Activated T-cell treated with anti-CD3 and anti-CD28 coated beads, Interleukin-2, amount 50 U/mL, for 1 hour (primary cell): ENCODE measurements at regions not wholly inside any gene's neighbourhood (a gene's known extent, or its start where the extent isn't known, plus 50 kb on each side); places are given as distances from the start of the nearest gene placed in this dataset.

Experiments
- DNase-seq: peaks from one replicate; pipeline ENCODE4 v3.0.0-alpha.2; 2020

DNA sequence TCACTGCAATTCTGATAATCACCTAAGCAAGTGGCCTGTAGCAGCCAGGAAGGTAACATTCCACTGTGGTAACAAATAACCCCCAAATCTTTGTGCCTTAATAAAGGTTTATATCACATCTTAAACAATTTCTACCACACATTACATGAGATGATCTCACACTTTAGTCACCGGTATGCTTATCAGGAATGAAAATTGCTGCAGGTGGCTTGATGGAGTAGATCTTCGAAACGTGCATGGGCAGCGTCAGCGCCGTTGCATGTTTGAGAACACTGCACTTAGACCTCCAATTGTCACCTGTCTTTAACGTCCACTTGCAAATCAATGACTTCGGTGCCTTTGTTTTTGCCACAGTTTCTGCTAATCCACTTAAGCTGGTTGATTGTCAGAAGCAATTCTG lies 477.4 kb downstream of the VRK1 start:
- no peak for DNase-seq

DNA sequence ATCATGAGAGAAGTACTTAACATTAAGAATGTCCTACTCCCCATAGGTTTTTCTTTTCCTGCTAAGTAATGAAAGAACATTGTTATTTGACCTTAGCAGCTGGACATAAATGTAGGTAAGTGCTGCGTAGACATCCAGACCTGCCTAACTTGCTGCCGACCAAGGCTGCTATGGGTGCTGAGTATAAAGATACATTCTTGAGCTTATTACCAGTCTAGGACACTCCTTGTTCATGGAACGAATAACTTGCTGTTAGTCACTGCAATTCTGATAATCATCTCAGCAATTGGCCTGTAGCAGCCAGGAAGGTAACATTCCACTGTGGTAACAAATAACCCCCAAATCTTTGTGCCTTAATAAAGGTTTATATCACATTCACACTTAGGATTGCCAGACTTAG lies 478.1 kb downstream of the VRK1 start:
- DNase-seq = no peak

DNA sequence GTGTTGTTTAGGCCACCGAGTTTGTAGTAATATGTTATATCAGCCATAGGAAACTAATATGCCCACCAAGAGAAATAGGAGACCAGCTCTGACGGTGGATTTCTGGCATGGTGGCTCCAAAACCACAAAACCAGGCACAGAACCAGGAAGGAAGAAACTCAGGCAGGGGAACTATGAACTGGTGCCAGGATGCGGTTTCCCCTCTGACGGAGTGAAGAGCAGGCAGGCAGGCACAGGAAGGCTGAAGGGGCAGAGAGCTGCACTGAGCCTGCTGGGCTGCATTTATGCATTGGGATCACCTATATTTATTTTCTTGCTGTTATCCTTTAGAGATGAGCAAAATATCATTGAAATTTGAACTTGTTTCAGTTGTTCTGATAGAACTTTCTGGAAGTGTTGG lies 479.4 kb downstream of the VRK1 start:
- no peak for DNase-seq

GRCh38 chr14:97277711-97278110 lies 480.5 kb downstream of the VRK1 start:
- no peak for DNase-seq

DNA sequence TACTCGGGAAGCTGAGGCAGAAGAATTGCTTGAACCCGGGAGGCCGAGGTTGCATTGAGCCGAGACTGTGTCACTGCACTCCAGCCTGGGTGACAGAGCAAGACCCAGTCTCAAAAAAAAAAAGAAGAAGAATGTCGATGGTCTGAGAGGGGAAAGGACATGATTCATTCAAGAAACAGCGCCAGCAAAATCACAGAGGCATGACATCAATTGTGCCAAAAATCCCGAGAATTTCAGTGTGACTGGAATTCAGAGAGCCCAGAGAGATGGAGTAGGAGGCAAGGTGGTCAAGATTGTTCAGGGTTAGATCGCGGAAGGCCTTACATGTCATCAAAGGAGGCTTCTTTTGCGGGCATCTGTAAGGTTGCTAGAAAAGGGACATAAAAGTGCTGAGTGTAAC lies 483.3 kb downstream of the VRK1 start:
- no peak for DNase-seq

DNA sequence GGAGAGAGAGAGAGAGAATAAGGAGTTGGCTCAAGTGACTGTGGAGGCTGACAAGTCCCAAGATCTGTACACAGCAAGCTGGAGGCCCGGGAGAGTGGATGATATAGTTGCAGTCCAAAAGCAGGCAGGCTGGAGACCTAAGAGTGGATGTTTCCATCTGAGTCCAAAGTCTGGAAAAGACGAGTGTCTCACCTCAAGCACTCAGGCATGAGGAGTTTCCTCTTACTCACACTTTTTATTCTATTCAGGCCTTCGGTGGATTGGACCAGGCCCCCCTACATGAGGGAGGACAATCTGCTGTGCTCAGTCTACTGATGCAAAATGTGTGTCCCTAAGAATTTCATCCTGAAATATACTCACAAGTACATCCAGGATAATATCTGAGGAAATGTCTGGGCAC lies 484.6 kb downstream of the VRK1 start:
- DNase-seq = no peak

- no peak for DNase-seq
Observed at GRCh38 chr14:97282210-97283004, 485.2 kb downstream of the VRK1 start.

DNA sequence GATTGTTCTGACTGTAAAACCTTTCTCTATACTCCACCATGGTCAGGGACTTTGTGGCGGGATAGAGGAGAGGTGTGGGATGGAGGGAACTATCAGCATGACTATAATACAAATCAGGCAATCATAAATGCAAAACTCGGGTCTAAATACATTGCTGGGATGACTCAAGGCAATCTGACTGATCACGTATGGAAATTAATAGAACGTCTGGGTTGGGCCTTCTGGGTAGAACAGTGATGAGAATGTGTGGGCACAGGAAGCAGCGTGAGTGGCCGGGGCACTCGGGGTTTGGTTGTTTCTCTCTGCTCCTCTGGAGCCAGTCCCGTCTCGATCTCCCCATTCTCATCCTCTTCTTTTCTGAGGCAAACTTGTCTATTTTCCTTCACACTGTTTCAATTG lies 485.8 kb downstream of the VRK1 start:
- no peak for DNase-seq

DNA sequence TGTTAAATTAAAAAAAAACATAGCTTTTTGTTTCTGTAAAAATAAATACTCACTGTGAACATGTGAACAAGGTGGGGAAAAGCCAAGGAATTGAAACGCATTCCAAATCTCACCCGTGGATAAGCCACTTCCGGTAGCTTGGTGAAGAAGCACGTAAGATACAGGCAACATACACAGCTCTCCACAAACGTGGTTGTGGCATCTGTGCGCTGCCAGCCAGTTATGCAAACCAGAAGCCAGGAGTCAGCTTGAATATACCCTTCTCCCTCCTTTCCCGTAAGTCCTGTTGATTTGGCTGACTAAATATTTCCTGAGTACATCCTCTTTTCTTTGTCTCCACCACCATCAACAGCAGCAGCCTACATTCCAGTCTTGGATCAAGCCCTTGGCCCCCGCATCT lies 486.2 kb downstream of the VRK1 start:
- DNase-seq = no peak

GRCh38 chr14:97283841-97284240 lies 486.7 kb downstream of the VRK1 start:
- DNase-seq = no peak

DNA sequence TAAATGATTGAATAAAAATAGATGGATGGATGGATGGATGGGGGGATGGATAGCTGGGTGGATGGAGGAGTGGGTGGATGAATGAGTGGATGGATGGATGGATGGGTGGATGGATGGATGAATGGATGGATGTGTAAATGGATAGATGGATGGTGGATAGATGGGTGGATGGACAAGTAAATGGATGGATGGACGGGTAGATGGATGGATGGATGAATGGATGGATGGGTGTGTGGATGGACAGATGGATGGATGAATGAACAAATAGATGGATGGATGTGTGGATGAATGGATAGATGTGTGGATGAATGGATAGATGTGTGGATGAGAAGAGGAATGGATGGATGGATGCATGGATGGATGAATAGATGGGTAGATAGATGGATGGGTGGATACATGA lies 490.8 kb downstream of the VRK1 start:
- DNase-seq = no peak

DNA sequence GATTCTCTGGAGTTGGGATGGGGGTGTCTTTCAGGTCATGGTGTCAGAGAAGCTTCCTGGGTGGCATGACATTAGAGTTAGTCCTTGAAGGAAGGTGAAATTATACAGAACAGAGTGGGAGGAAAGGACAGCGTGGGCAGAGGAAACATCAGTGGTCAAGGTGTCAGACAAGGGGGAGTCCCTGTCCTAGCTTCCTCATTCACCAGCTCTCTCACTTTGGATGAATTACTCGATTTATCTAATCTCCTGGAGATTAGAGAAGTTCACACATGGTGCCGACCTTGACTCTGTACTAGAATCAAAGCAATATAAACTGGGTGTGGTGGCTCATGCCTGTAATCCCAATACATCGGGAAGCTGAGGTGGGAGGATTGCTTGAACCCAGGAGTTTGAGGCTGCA lies 492.9 kb downstream of the VRK1 start:
- DNase-seq = no peak

DNA sequence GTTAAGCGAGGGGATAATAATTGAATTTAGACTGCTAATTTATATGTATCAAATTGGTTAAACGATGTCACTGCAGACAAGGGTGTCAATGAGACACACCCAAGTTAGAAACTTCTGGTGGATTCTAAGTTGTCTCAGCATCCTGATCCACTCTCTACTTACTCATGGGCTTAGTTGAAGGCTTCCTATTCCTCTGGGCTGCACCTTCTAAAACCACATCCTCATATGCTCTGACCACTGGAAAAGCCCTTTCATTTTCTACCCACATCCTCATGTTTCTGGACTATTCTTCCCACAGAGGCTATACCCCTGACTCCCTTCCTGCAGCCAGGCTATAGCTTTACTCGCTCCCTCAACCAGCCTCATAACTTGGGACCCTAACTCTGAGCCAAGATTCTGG lies 493.8 kb downstream of the VRK1 start:
- DNase-seq = no peak

DNA sequence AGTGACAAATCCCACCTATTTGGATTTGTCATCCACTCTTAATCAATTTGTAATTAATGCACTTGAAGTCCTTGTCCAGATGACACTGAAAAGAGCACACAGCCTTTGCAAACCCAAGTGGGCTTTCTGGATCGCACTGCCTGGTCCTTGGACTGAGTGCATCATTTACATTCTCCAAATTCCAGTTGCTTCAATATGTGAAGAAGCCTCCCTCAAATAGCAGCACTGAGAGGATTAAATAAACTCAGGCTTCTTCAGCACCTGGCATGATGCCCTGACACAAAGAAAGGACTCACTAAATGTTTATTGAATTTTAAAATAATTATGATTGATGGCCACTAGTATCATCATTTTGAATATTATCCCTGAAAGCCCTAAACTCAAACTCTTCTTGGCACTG lies 496.5 kb downstream of the VRK1 start:
- DNase-seq = no peak

- no peak for DNase-seq
Observed at GRCh38 chr14:97295108-97295710, 498.0 kb downstream of the VRK1 start.

DNA sequence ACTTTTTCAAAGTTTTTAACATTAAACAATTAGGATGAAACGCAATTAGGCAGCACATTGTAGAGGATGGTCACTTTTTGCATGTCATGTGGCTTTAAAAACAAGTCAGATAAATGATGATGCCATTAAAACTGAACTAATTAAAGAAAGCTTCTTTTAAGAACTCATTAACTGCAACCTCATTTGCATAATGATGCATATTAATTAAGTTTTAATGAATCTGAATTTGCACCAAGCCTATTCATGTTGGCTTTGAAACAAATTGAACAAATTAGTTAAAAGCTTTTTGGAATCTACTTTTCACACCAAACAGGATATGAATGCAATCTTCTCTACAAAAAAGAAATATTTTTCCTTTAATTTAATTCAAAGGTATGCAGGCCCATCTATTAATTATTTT lies 499.0 kb downstream of the VRK1 start:
- no peak for DNase-seq

GRCh38 chr14:97297100-97297499 lies 499.9 kb downstream of the VRK1 start:
- DNase-seq = no peak

GRCh38 chr14:97298331-97298730 lies 501.1 kb downstream of the VRK1 start:
- DNase-seq = no peak

DNA sequence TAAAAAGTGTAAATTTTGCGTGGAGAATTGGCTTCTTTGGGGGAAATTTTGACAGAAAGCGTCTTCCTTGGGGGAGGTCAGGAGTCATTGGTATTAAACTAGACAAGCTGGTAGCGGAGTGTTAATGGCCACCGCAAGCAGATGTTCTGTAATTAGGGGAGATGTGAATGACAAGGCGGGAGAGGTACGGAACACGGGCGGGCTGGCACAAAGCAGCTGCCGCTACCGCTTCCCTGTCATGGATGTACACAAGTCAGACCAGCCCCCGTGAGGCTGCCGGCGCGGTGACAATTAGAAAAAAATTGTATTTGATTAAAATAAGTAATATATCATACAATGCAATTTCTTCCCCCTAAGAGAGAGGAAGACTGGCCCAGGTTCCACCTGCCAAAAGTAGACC lies 501.6 kb downstream of the VRK1 start:
- DNase-seq = no peak

- no peak for DNase-seq
Observed at GRCh38 chr14:97299661-97300060, 502.5 kb downstream of the VRK1 start.

GRCh38 chr14:97301931-97302559 lies 504.9 kb downstream of the VRK1 start:
- no peak for DNase-seq

- DNase-seq = no peak
Observed at GRCh38 chr14:97306133-97306759, 509.1 kb downstream of the VRK1 start.

- DNase-seq = no peak
Observed at GRCh38 chr14:97306760-97307246, 509.6 kb downstream of the VRK1 start.

GRCh38 chr14:97311411-97311810 lies 514.2 kb downstream of the VRK1 start:
- DNase-seq = no peak
